ENCODE measurements at regions not wholly inside any gene's neighbourhood (a gene's known extent, or its start where the extent isn't known, plus 50 kb on each side); places are given as distances from the start of the nearest gene placed in this dataset.

DNA sequence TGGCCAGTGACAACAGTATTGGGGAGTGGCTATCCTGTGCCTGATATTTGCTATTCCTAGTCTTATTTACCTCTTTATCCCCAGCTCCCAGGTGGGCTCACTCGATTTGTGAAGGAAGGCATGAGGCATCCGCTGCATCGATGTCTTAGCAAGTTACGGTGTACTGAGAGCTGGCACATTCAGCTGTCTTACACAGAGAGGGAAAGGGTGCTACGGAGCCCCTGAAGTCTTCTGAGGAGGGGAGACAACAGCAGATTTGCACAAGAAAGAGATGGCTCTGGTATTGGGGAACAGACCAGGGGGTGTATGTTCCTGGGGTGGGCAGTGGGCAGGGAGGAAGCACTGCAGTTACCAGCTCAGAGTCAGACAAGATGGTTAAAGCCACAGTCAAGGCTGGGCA lies 172.6 kb downstream of the FGF18 start (continued):
- no peak for TF ChIP-seq NFRKB (IDR thresholded peaks at IDR 0.05)

DNA sequence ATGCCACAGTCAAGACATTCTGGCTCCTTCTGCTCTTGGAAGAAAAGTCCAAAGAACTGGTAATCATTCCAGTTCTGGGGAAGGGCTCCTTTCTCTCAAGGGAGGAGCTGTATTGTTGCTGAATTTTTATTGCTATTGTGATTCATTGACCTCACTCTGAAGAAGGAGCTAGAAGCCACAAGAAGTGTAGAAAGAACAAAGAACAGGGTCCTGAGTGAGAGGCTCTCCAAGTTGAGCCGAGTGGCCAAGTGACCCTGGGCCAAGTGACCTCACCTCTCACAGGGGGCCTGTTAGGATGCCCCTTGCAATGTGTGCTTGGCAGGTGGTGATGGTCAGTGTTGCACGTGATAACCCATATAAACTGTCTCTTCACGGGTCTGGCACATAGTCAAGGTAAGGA lies 173.3 kb downstream of the FGF18 start:
- ATAC-seq (no peak), DNase-seq (ENCODE audit: low spot score) (no peak), FAIRE-seq (no peak)
- WGBS (ENCODE audit: low lambda C conversion rate), result 13% methylated on average over 3 of the region's 3 CpGs
- in situ Hi-C loops (cut with HindIII; ENCODE audit: extremely low pct_ligation_motif_present, low pct_unique_long_range_greater_than_20kb), result loop anchor here (10.0 kb wide), 1 partner anchor 168 kb away; no protein-coding TSS in a partner anchor
- no peak overlapping the region for H3K9ac ChIP-seq (ENCODE audit: insufficient read depth, low read depth, low read length)
- no peaks in the 10 kb centered on the region for H3K4me1 ChIP-seq (ENCODE audit: insufficient read depth, low read length)
- H3K79me2 ChIP-seq (ENCODE audit: insufficient read depth, low read length), result no peaks in the 10 kb centered on the region
- H3K27me3 ChIP-seq (ENCODE audit: control insufficient read depth in 1 of 2, insufficient read depth in 2 of 2, low read length in 2 of 2), result peaks cover 0 to 12% of the 10 kb centered on the region in 2 experiments; a peak in 1 of 5 replicates
- H4K20me1 ChIP-seq (ENCODE audit: insufficient read depth, low read length), result no peaks in the 10 kb centered on the region
- H2AFZ ChIP-seq (ENCODE audit: low read length), result no peak overlapping the region
- ChIA-PET POLR2A (no interaction called here), CTCF (ENCODE audit: low intra/inter-chr PET ratio, low total read pairs) (no interaction called here)
- H3K36me3 ChIP-seq (replicated peaks in 1 of 2; ENCODE audit: control insufficient read depth in 1 of 2, insufficient read depth in 2 of 2, low read length in 2 of 2), result no peaks in the 10 kb centered on the region
- no peaks in the 10 kb centered on the region for H3K9me3 ChIP-seq (ENCODE audit: low read length)
- H3K27ac ChIP-seq (ENCODE audit: extremely low read length, insufficient read depth, low read length), result no peak overlapping the region
- intact Hi-C loops (cut with micrococcal nuclease; ENCODE audit: unreplicated experiment), result no loop called here
- no peak overlapping the region for H3K4me2 ChIP-seq (ENCODE audit: low read depth, low read length)
- TF ChIP-seq JUN (CRISPR knock-in tag; IDR thresholded peaks at IDR 0.05), result no peak
- no peak for TF ChIP-seq ZNF598 (CRISPR knock-in tag; IDR thresholded peaks at IDR 0.05; ENCODE audit: borderline replicate concordance)
- TF ChIP-seq ZBTB1 (CRISPR knock-in tag; IDR thresholded peaks at IDR 0.05; ENCODE audit: borderline replicate concordance), result no peak
- TF ChIP-seq, protein P1, sequence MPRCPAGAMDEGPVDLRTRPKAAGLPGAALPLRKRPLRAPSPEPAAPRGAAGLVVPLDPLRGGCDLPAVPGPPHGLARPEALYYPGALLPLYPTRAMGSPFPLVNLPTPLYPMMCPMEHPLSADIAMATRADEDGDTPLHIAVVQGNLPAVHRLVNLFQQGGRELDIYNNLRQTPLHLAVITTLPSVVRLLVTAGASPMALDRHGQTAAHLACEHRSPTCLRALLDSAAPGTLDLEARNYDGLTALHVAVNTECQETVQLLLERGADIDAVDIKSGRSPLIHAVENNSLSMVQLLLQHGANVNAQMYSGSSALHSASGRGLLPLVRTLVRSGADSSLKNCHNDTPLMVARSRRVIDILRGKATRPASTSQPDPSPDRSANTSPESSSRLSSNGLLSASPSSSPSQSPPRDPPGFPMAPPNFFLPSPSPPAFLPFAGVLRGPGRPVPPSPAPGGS (CRISPR knock-in tag; IDR thresholded peaks at IDR 0.05), result no peak
- no peak for TF ChIP-seq XBP1 (CRISPR knock-in tag; IDR thresholded peaks at IDR 0.05)
- TF ChIP-seq TGIF2 (CRISPR knock-in tag; IDR thresholded peaks at IDR 0.05), result no peak
- TF ChIP-seq HMGA1 (CRISPR knock-in tag; conservative IDR thresholded peaks at IDR 0.05), result no peak
- TF ChIP-seq ZNF136 (CRISPR knock-in tag; IDR thresholded peaks at IDR 0.05; ENCODE audit: low read depth), result no peak
- no peak for TF ChIP-seq ZNF205 (CRISPR knock-in tag; IDR thresholded peaks at IDR 0.05)
- TF ChIP-seq, protein P2, sequence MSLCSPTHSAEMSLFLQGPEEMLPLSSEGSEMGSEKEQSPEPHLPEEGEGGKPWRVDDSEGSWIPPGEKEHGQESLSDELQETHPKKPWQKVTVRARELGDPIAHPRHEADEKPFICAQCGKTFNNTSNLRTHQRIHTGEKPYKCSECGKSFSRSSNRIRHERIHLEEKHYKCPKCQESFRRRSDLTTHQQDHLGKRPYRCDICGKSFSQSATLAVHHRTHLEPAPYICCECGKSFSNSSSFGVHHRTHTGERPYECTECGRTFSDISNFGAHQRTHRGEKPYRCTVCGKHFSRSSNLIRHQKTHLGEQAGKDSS (CRISPR knock-in tag; IDR thresholded peaks at IDR 0.05; ENCODE audit: borderline replicate concordance, low read depth), result no peak
- TF ChIP-seq ZNF841 (CRISPR knock-in tag; IDR thresholded peaks at IDR 0.05; ENCODE audit: borderline replicate concordance), result no peak
- no peak for TF ChIP-seq NFATC3 (CRISPR knock-in tag; IDR thresholded peaks at IDR 0.05)
- no peak for TF ChIP-seq ZFYVE20 (CRISPR knock-in tag; IDR thresholded peaks at IDR 0.05; ENCODE audit: borderline replicate concordance, low read depth)
- no peak for TF ChIP-seq SKI (IDR thresholded peaks at IDR 0.05; ENCODE audit: partially characterized antibody)
- TF ChIP-seq TOPORS (CRISPR knock-in tag; IDR thresholded peaks at IDR 0.05), result no peak
- no peak for TF ChIP-seq FOXJ3 (CRISPR knock-in tag; IDR thresholded peaks at IDR 0.05; ENCODE audit: borderline replicate concordance)
- TF ChIP-seq ASH2L (IDR thresholded peaks at IDR 0.05; ENCODE audit: insufficient read length, low read depth, low read length), result no peak
- BruUV-seq (replicated peaks), result no TSS peak
- no peak overlapping the region for H3K4me3 ChIP-seq (replicated peaks in 1 of 3; ENCODE audit: insufficient read depth in 1 of 3, low read depth in 2 of 3, low read length in 3 of 3)

Data from HepG2 (cell line).